ENCODE measurements at regions not wholly inside any gene's neighbourhood (a gene's known extent, or its start where the extent isn't known, plus 50 kb on each side); places are given as distances from the start of the nearest gene placed in this dataset.

DNA sequence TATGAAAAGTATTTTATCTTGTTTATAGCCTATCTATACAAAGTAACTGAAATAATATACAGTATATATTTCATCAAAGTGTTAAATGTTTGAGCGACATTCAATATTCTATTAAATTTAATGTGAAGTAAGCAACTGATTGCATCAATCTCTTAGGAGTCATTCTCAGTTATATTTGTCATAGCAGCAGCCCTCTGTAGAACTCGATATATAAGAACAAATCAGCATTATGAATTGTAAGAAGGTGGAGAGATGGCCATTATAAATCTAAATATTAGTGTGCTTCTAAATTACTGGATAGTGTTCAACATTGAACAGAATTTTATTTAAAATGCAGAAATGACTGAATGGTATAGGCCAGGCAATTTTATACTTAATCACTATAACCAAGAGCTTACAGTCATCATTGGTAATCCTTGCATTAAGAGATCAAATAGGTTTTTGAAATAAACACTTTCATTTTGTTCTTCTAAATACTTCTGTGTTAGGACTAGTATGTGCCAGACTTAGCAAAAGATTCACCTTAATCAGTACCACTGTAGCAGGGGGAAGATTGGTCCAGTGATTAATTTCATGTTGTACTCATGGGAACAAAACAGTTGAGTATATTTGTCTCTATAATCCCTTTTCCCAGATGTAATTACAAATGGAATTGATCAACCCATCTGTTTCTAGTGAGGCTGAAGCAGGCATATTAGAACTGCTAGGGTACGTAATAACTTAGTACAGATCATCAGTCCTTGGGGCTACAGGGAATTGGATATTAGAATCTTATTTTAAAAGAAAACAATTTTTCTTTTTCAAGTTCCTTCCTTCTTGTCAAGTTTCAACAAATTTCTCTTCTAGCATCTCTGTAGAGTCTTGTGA, 108.3 kb upstream of the TYRP1 start:
- Histone ChIP-seq H3K4me3 (ENCODE audit: low read depth, low read length) (no peak overlapping the region), H3K4me1 (ENCODE audit: control insufficient read depth, insufficient read depth, low read length) (no peaks in the 10 kb centered on the region), H3K9me3 (ENCODE audit: control insufficient read depth, insufficient read depth, low read depth, low read length) (no peaks in the 10 kb centered on the region), H3K36me3 (ENCODE audit: control insufficient read depth in 2 of 2, insufficient read depth in 1 of 2, low read length in 2 of 2) (no peaks in the 10 kb centered on the region), H3K27ac (ENCODE audit: extremely low read depth, low read depth, low read length) (no peak overlapping the region)
- ChIA-PET CTCF (interaction anchor here (1.1 kb wide), 1 partner anchor 31 kb away, joined by 3 read pairs; no protein-coding TSS in a partner anchor), POLR2A (no interaction called here)
- TF ChIP-seq SETDB1 (IDR thresholded peaks at IDR 0.05; ENCODE audit: insufficient read length, low read length): no peak
- no peak for TF ChIP-seq HOXC10 (CRISPR knock-in tag; IDR thresholded peaks at IDR 0.05)
- TF ChIP-seq, protein P1, sequence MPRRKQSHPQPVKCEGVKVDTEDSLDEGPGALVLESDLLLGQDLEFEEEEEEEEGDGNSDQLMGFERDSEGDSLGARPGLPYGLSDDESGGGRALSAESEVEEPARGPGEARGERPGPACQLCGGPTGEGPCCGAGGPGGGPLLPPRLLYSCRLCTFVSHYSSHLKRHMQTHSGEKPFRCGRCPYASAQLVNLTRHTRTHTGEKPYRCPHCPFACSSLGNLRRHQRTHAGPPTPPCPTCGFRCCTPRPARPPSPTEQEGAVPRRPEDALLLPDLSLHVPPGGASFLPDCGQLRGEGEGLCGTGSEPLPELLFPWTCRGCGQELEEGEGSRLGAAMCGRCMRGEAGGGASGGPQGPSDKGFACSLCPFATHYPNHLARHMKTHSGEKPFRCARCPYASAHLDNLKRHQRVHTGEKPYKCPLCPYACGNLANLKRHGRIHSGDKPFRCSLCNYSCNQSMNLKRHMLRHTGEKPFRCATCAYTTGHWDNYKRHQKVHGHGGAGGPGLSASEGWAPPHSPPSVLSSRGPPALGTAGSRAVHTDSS (tag by site-specific recombination; IDR thresholded peaks at IDR 0.05): no peak
- TF ChIP-seq ZNF701 (tag by site-specific recombination; IDR thresholded peaks at IDR 0.05): no peak
- no peak for TF ChIP-seq ZNF433 (tag by site-specific recombination; IDR thresholded peaks at IDR 0.05; ENCODE audit: low read depth)
- TF ChIP-seq, protein P2, sequence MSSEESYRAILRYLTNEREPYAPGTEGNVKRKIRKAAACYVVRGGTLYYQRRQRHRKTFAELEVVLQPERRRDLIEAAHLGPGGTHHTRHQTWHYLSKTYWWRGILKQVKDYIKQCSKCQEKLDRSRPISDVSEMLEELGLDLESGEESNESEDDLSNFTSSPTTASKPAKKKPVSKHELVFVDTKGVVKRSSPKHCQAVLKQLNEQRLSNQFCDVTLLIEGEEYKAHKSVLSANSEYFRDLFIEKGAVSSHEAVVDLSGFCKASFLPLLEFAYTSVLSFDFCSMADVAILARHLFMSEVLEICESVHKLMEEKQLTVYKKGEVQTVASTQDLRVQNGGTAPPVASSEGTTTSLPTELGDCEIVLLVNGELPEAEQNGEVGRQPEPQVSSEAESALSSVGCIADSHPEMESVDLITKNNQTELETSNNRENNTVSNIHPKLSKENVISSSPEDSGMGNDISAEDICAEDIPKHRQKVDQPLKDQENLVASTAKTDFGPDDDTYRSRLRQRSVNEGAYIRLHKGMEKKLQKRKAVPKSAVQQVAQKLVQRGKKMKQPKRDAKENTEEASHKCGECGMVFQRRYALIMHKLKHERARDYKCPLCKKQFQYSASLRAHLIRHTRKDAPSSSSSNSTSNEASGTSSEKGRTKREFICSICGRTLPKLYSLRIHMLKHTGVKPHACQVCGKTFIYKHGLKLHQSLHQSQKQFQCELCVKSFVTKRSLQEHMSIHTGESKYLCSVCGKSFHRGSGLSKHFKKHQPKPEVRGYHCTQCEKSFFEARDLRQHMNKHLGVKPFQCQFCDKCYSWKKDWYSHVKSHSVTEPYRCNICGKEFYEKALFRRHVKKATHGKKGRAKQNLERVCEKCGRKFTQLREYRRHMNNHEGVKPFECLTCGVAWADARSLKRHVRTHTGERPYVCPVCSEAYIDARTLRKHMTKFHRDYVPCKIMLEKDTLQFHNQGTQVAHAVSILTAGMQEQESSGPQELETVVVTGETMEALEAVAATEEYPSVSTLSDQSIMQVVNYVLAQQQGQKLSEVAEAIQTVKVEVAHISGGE (tag by site-specific recombination; conservative IDR thresholded peaks at IDR 0.05; ENCODE audit: low read depth): no peak
- TF ChIP-seq ZNF654 (tag by site-specific recombination; IDR thresholded peaks at IDR 0.05; ENCODE audit: low read depth): no peak
- no peak for TF ChIP-seq ZBTB1 (tag by site-specific recombination; IDR thresholded peaks at IDR 0.05)
- TF ChIP-seq ZNF184 (tag by site-specific recombination; IDR thresholded peaks at IDR 0.05): no peak
- TF ChIP-seq ZNF112 (tag by site-specific recombination; IDR thresholded peaks at IDR 0.05): no peak
- no peak for TF ChIP-seq ZNF2 (tag by site-specific recombination; IDR thresholded peaks at IDR 0.05)
- TF ChIP-seq YY1 (tag by site-specific recombination; IDR thresholded peaks at IDR 0.05): no peak
- no peak for TF ChIP-seq ZNF302 (tag by site-specific recombination; IDR thresholded peaks at IDR 0.05; ENCODE audit: low read depth)
- no peak for TF ChIP-seq ZNF561 (tag by site-specific recombination; IDR thresholded peaks at IDR 0.05; ENCODE audit: borderline replicate concordance)
- TF ChIP-seq, protein P3, sequence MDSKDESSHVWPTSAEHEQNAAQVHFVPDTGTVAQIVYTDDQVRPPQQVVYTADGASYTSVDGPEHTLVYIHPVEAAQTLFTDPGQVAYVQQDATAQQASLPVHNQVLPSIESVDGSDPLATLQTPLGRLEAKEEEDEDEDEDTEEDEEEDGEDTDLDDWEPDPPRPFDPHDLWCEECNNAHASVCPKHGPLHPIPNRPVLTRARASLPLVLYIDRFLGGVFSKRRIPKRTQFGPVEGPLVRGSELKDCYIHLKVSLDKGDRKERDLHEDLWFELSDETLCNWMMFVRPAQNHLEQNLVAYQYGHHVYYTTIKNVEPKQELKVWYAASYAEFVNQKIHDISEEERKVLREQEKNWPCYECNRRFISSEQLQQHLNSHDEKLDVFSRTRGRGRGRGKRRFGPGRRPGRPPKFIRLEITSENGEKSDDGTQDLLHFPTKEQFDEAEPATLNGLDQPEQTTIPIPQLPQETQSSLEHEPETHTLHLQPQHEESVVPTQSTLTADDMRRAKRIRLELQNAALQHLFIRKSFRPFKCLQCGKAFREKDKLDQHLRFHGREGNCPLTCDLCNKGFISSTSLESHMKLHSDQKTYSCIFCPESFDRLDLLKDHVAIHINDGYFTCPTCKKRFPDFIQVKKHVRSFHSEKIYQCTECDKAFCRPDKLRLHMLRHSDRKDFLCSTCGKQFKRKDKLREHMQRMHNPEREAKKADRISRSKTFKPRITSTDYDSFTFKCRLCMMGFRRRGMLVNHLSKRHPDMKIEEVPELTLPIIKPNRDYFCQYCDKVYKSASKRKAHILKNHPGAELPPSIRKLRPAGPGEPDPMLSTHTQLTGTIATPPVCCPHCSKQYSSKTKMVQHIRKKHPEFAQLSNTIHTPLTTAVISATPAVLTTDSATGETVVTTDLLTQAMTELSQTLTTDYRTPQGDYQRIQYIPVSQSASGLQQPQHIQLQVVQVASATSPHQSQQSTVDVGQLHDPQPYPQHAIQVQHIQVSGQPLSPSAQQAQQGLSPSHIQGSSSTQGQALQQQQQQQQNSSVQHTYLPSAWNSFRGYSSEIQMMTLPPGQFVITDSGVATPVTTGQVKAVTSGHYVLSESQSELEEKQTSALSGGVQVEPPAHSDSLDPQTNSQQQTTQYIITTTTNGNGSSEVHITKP (tag by site-specific recombination; IDR thresholded peaks at IDR 0.05): no peak
- no peak for TF ChIP-seq ZNF510 (tag by site-specific recombination; IDR thresholded peaks at IDR 0.05; ENCODE audit: insufficient replicate concordance)
- TF ChIP-seq SCRT2 (tag by site-specific recombination; IDR thresholded peaks at IDR 0.05): no peak
- no peak for TF ChIP-seq ZNF37A (tag by site-specific recombination; IDR thresholded peaks at IDR 0.05)
- no peak for TF ChIP-seq ZNF394 (tag by site-specific recombination; IDR thresholded peaks at IDR 0.05; ENCODE audit: borderline replicate concordance)
- TF ChIP-seq ZNF132 (tag by site-specific recombination; IDR thresholded peaks at IDR 0.05; ENCODE audit: borderline replicate concordance): no peak

Data from HEK293 (cell line).